Glomerular endothelial cell (primary cell): ENCODE measurements at regions not wholly inside any gene's neighbourhood (a gene's known extent, or its start where the extent isn't known, plus 50 kb on each side); places are given as distances from the start of the nearest gene placed in this dataset.
"Not testable (repeated sequence)": the region's sequence is repeated elsewhere in the genome, so short reads cannot be mapped to it uniquely, and the experiment has no call there.

Experiments
- DNase-seq: peaks from one replicate; pipeline ENCODE4 v3.0.0-alpha.2; 2011; ENCODE audit warnings: low read depth, low spot score; ENCODE audit errors: extremely low read depth

DNA sequence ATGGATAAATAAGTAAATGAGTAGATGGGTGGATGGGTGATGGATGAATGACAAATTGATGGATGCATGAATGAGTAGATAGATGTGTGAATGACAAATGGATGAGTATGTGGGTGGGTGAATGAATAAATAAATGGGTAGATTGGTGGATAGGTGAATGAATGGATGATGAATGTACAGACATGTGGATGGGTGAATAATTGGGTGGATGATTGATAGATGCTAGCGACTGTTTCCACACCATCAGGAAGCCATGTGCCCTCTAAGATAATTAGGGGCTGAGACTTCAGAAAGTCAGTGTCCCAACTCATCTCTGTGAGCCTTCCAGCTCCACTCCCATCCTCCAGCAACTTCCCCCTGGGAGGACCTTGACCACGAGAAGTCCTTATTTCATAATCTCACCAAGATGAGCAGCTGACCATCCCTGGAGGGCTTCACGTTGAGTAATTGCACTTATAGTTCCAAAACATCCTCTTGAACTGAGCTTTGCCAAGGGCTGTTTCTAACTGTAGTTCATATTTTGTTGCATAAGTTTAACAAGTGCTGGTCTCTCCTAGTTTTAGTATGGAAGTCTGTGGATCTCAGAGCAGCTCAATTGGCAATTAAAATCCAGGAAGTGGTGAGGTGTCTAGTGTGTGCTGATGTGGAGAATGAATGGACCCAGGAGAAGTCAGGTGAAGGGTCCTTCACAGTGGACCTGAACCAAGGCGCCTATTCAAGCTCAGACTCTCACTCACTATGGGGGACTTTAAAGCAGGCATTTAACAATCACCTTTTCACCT is 295.7 kb downstream of the ADGRD1 start:
- DNase-seq, result no peak

DNA sequence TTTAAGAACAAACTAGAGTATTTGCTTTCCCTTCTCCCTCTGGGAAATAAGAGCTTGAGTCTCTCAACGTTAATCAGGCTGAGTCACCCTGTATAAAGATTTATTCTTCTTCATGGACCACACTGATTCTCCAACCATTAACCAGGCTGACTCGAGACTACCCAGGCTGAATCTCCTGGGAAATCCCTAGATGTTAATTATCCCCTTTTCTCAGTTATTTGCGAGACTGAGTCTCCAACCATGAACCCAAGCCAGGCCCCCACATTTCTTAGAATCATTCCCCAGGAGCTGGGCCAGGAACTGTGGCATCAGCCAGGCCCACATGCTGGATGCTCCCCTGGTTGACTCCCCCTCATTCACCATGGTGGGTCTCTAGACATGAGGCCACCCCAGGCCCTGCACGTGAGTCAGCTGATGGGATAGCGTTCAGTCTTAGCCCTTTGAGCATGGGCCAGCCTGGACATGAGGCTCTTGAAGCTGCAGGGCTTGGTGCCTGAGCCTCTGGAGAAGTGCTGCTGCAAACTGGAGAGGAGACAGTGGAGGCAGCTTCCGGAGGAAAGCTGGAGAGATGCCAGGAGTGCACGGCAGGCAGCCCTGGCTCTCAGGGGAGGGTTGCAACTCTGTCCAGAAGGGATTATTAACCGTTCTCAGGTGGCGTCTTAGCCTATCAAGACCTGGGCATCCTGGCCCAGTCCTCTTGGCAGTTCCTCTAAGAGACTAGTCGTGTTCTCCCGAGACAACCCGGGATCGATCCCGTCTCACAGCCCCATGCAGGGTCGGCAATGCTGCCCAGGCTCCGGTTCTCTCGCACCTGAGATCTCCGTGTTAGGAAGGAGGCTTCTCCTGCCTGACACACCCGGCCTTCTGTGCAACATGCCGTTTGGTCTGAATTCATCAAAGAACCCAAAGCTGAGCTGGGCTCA is 296.6 kb downstream of the ADGRD1 start:
- DNase-seq, result no peak

DNA sequence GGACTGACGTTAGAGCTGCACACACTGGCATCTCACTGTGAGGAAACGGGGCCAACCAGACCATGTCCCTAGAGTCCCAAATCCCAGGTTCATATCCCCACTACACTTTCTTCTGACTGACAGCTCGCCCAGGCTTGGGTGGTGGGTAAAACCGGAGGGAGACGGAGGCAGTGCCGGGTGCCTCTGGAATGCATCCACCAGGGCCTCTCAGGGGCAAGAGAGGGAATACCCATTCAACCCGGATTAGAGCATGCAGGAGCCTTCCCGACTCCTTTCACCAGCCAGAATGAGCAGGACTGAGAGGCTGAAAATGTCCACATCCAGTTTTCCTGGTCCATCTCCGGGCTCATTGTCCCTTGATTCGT is 297.2 kb downstream of the ADGRD1 start:
- no peak for DNase-seq

DNA sequence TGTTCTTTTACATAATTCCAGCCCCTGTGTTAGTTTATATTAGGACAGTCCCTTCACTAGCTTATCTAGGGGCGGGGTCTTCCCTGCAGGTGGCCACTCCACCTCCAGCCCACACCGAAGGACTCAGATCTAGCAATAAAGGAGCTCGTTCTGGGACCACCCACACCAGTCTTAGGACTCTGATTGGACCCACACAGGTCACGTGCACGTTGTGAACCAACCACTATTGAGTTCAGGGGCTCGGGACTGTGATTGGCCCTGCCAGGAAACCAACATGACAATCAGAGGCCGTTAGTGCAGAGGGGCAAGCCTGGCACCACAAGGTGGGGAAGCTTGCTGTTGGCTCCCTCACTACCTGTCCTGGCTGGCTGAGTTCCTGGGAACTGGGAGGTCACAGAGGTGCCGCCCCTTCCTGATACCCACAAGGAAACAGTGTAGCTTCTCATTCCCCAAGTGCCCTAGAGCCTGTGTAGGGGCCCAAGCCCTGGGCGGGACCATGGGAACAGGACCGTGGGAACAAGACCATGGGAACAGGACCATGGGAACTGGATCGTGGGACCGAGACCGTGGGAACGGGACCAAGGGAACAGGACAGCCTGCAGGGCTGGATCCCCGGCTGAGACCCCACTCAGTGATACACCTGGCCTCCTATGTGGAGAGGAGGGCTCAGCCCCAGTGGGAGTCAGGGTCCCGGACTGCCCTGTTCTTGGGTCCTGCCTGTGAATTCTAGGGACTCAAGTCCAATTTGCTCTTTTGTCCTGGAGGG is 297.8 kb downstream of the ADGRD1 start:
- DNase-seq, result no peak

DNA sequence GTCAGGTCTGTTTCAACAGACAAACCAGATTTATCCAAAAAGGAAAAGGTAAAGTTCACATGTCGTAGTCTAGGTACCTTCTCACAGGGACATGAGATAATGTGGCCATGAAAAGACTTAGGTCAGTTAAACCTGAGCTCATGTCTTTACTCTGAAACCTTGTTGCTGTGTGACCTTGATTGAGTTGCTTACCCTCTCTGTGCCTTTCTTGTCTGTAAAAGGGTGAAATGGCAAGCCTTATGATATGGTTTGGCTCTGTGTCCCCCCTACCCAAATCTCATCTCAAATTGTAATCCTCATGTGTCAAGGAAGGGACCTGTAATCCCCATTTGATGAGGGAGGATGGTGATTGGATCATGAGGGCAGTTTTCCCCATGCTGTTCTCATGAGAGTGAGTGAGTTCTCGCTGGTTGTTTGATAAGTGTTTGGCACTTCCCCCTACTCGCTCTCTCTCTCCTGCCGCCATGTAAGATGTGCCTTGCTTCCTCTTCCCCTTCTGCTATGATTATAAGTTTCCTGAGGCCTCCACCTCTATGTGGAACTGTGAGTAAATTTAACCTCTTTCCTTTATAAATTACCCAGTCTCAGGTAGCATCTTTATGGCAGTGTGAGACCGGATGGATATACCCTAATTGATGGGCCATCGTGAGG is 299.8 kb downstream of the ADGRD1 start:
- no peak for DNase-seq

DNA sequence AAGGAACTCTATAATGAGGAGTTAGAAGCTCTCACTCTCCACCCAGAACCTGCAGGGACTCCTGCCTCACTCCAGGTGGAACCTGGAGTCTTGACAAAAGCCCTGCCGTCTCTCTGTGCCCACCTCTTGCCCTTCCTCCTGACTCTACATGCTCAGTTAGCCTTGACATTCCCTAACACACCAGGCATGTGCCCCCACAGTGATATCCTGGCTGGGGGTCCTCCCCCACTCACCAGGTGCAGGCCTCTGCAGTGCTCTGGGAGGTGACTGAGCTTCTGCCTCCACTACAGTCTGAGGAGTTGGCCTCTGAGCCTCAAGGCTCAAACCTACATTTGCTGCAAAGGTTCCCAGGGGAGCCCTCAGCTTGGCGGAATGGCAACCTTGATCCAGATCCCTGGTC is 300.7 kb downstream of the ADGRD1 start:
- DNase-seq, result no peak

DNA sequence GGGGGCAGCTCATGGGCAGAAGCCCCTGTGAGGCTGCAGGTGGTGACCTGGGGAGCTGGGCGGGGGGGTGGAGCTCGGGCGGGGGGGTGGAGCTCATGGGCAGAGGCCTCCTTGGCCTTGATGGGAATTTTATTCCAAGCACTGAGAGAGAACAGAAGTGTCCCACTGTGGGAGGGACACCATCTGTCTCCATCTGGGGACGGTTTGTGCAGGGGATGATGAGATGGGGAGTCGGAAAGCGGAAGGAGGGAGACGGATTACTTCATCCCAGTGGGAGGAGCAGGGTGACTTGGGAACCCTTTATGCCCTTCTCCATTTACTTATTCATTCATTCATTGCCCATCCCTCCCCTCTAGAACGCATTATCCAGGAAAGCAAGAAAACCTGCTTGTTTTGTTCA is 304.7 kb downstream of the ADGRD1 start:
- no peak for DNase-seq

DNA sequence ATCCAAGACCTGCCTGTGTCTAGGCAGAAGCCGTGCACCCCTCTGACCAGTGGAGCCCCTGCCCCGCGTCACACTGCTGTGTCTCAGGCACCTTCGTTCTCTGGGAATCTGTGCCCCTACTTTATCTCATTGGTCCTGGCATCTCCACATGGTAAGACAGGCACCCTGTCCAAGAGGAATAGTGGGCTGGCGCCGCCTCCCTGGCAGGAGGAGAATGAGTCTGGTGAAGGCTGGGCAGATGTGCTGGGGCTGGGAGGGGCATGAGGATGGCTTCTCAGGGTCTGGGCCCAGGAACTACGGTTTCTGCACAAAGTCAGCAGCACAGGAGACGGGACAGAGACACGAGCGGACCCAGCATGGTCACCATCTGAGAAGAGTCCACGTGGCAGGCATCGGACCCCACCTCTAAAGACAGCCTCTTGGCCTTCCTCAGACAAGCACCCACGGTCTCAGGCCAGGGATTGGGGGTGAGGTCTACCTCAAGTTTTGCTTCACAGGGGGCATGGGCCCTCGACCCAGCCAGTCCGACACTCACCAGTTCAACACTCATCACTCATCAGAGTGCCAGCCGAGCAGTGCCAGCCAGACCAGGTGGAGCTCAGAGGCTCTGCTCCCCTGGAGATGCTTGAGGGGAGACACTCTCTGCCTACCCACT is 306.7 kb downstream of the ADGRD1 start:
- DNase-seq, result no peak

DNA sequence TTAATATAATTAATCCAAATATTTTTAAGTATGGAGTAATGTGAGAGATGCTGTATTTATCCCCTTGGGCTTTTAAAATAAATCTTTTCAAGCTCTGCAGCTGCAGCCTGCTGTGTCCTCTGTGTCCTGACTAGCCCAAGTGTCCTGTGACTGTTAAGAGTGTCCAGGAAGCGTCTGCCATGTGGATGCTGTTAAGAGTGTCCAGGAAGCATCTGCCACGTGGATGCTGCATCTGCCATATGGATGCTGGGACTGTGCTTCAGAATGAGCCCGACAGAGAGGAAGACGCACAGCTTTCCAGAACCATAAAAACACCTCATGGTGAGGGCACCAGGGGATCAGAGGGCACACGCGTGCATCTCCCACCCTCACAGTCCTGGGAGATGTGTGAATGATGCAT is 307.2 kb downstream of the ADGRD1 start:
- no peak for DNase-seq

DNA sequence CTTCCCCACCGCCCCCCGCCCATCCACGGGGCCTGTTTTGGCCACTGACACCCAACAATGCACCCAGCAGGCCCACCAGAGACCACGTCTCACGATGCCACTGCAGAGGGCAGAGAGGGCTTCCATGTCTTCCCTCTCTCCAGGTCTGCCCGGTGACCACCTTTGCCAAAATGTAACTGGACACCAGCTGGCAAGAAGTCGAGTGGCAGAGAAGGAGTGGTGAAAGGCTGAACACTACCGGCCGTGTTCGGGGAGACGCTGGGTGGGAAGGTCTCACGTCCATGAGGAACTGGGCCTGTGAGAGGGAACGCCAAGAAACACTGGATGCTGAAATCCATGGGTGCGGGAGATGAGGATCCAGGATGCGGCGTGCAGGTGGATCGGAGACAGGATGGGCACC is 308.2 kb downstream of the ADGRD1 start:
- no peak for DNase-seq

DNA sequence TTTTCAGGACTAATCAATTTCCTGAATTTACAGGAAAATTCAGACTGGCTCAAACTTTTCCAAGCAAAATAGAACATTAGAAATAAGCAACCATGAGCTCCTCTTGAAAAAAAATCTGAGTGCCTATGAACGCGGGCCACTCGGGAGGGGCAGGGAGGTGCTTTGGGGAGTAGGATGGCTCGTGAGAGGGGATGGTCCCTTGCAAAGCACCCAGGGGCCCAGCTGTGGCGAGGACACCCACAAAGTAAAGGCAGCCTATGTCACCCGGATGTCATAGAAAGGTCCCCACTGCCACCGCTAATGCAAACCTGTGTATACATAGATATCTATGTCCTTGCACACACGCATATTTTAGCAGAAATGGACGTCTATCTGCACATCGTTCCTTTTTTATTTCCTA is 309.9 kb downstream of the ADGRD1 start:
- no peak for DNase-seq

DNA sequence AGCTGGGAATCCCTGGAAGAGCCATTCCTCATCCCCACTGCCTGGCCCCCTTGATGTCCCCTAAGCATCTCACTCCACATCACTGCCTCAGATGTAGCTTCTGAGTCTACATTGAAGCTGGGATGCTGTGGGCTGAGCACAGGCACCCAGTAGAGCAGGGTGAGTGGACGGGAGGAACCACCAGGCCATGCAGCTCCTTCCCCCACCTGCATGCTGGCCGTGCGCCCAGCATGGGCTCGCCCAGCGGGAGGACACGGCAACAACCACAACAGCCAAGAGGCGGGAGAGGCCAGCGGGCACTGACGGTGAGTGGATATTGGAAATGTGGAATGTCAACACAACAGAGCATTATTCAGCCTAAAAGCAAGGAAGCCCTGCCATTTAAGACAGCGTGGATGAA is 310.9 kb downstream of the ADGRD1 start:
- DNase-seq, result no peak

DNA sequence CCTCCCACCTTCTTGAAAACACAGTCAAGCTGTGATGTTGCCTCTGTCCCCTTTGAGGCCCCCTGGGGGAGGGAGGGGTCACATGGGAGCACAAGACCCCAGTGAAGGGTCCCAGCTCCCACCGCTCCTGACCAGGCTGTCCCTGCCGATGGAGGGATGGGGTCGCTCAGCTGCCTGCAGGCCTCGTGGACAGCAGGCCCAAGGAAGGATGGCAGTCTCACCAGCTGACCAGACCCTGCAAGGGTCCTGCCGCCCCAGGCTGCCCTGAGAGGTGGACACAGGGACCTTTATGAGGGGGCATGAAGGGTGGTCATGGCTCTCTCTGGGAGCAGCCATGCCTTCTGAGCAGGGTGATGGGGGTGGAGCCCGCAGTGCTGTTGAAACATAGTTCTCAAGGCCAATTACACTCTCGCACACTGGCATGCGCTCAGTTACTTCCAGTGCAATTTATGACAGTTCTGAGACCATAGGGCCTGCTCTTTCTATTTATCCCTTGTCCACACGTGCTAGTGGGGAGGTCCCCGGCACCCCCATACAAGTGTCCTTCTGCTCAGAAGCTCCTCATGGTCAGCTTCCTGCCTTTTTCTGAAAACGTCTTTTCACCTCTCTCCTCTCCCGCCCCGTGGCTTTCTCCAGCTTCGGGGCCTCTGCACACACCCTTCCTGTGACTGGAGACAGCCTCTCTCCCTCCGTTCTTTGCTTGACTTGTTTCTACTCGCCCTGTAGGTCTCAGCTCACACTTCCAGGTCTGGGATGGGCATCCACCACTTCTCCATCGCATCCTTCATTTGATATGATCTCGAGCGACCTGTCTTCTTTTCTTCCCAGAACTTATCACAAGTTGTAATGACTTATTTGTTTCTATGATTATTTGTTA is 313.1 kb downstream of the ADGRD1 start:
- DNase-seq, result no peak

DNA sequence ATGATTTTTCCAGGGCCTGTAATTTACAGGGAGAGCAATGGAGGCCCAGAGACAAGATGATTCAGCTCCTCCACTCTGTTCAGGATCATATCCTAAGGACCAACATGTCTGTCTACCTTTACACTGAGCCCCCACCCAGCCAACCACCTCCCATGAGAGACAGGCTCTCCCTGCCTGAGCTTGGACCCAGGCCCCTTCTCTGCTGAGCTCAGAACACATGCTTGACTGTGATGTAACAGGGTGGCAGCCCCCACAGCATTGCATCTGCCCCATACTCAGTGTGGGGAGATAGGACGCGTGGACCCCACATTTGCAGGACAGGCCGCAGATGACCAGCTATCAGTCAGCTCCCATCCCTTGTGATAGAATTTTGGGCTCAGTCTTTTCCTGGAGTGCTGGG is 313.9 kb downstream of the ADGRD1 start:
- no peak for DNase-seq

DNA sequence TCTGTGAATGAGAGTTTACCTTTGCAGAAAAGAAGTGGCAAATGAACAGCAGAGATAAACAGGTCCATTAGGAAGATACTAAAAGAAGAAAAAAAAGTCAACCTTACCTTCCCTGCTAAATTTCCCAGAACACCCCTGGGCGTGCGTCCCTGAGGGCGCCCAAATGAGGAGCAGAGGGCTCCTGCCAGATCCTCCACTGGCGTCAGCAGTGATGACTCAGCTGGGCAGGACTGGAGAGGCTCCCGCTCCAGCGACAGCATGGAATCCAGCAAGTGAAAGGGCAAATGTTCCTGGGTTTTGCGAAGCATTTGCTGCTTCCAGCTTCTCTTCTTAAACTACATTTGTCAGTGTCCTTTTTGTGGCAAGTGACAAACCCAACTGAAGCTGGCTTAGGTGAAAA is 314.4 kb downstream of the ADGRD1 start:
- DNase-seq, result not testable (repeated sequence)

DNA sequence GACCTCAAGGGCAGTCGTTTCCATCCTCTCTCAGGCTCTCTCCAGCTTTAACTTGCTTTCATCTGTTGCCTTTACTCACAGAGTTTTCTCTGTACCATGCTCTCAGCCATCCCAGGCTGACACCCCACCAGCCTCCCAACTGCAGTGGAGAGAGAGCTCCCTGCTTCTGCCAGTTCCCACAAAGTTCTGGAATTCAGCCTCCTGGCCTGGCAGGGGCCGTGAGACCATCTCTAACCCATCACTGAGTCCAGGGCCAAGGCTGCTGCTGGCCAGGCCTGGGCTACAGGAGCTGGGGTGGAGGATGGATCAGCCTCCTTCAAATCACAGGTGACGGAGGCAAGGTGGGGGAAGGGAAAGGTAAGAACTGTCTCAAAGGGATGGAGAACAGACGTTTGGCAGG is 314.9 kb downstream of the ADGRD1 start:
- not testable (repeated sequence) for DNase-seq

DNA sequence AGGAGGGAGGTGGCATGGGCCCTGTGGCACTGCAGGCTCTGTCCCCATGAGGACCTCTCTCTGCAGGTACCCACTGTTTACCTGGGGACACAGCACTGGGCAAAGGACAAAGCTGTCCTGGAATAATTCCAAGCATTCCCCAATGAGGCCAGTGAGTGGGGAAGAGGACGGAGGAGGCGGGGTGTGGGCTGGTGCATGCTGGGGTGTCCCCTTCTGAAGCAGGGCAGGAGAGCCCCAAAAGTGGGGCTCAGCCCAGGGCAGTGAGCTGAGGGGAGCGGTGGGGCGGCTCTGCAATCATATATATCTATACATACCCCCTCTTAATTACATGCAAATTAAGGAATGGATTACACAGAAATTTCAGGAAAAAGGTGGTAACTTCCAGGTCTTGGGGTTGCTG is 315.8 kb downstream of the ADGRD1 start:
- no peak for DNase-seq

DNA sequence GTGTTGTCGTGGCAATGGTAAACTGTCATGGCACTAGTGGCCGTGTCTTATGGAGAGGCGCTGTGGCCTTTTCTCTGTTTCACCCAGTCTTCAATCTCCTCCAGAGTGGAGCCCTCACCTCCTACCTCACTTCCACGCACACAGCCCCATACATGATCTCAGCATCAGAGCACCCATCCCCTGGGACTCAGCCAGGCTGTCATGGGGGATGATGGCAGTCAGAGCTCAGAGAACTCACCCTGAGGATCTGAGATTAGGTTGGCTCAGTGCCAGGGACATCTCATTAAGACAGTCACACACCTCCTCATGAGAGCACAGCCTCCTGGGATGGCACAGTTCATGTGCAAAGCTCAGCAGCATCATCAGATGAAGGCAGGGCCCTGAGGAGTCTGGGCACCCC is 316.3 kb downstream of the ADGRD1 start:
- DNase-seq, result not testable (repeated sequence)

DNA sequence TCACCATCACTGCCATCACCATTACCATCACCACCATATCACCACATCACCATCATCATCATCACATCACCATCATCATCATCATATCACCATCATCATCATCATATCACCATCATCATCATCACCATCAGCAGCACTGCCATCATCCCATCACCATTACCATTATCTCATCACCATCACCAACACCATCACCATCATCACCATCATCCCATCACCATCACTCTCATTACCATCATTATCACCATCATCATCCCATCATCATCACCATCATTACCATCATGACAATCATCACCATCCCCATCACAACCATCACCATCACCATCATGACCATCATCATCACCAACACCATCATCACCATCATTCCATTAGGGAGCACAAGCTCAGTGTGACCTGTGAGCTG is 318.0 kb downstream of the ADGRD1 start:
- DNase-seq, result no peak
